Nephron (organoid): ENCODE measurements at regions not wholly inside any gene's neighbourhood (a gene's known extent, or its start where the extent isn't known, plus 50 kb on each side); places are given as distances from the start of the nearest gene placed in this dataset.

ENCODE experiments used
- H3K27ac Mint-ChIP-seq, 3 experiments: 2 replicates each; pipeline ENCODE4 v1.8.0; 2020; ENCODE audit warnings: mixed read lengths in 3 of 3, mild to moderate bottlenecking in 2 of 3, moderate library complexity in 1 of 3
- H3K27me3 Mint-ChIP-seq: 2 replicates; pipeline ENCODE4 v1.8.0; 2021; ENCODE audit warnings: low read depth, mild to moderate bottlenecking, moderate library complexity, mixed read lengths
- H3K36me3 Mint-ChIP-seq: 2 replicates; pipeline ENCODE4 v1.8.0; 2020; ENCODE audit warnings: low read depth, mixed read lengths
- H3K4me1 Mint-ChIP-seq: 2 replicates; pipeline ENCODE4 v1.8.0; 2020; ENCODE audit warnings: mixed read lengths
- H3K4me3 Mint-ChIP-seq, 3 experiments: 2 replicates each; pipeline ENCODE4 v1.8.0; 2020; ENCODE audit warnings: mild to moderate bottlenecking in 3 of 3, mixed read lengths in 3 of 3, moderate library complexity in 2 of 3
- H3K9me3 Mint-ChIP-seq: 2 replicates; pipeline ENCODE4 v1.8.0; 2020; ENCODE audit warnings: mixed read lengths
- TF ChIP-seq, protein P1 (sequence below), 3 experiments: fragments of 200-600 bp; sonication (generic); IDR thresholded peaks; one replicate each; pipeline ENCODE4 v1.5.0; 2021; ENCODE audit warnings: antibody characterized with exemption in 3 of 3; ENCODE audit not compliant: unreplicated experiment in 3 of 3

DNA sequence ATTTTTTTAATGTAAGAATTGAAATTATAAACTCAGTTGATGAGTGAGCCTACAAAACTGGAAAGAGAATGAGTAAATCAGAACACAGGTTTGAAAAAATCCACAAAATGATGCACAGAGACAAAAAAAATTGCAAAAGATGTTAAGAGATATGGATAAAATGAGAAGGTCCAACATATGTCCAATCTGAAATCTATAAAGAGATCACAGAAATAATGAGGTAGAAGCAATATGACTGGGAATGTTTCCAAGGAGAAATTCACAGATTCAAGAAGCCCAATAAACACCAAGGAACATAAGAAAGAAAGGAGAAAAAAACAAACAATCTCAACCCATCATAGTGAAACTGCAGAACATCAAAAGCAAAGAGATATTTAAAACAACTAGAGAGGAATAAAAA, 288.4 kb upstream of the SLC30A5 start:
- H3K4me3 Mint-ChIP-seq, result no peak overlapping the region
- no peaks in the 10 kb centered on the region for H3K4me1 Mint-ChIP-seq
- H3K27me3 Mint-ChIP-seq, result no peaks in the 10 kb centered on the region
- no peak overlapping the region for H3K27ac Mint-ChIP-seq
- H3K36me3 Mint-ChIP-seq, result no peaks in the 10 kb centered on the region
- TF ChIP-seq, protein P1, sequence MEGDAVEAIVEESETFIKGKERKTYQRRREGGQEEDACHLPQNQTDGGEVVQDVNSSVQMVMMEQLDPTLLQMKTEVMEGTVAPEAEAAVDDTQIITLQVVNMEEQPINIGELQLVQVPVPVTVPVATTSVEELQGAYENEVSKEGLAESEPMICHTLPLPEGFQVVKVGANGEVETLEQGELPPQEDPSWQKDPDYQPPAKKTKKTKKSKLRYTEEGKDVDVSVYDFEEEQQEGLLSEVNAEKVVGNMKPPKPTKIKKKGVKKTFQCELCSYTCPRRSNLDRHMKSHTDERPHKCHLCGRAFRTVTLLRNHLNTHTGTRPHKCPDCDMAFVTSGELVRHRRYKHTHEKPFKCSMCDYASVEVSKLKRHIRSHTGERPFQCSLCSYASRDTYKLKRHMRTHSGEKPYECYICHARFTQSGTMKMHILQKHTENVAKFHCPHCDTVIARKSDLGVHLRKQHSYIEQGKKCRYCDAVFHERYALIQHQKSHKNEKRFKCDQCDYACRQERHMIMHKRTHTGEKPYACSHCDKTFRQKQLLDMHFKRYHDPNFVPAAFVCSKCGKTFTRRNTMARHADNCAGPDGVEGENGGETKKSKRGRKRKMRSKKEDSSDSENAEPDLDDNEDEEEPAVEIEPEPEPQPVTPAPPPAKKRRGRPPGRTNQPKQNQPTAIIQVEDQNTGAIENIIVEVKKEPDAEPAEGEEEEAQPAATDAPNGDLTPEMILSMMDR (IDR thresholded peaks at IDR 0.05; ENCODE audit: unreplicated experiment in 3 of 3), result no peak
- peaks cover 28% of the 10 kb centered on the region for H3K9me3 Mint-ChIP-seq

DNA sequence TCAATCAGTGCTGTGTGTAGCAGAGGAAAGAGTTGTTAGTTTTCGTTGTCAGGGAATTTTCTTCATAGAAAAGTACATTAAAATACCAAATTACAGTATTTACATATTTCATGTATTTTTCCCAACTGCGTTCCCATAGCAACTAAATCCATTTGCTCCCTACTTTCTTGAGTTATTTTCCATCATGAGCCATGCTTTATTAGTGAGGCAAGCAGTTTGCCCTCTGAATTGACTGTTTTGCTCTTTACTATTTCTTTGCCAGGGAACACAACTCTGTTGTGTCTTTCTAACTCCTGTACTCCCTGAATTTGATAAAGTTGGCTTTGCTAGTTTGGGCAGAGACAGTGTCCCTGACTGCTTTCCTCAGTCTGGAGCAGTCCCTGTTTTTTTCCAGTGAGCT, 276.2 kb upstream of the SLC30A5 start:
- H3K27me3 Mint-ChIP-seq, result peaks cover 9% of the 10 kb centered on the region
- H3K27ac Mint-ChIP-seq, result no peak overlapping the region
- TF ChIP-seq, protein P1 (IDR thresholded peaks at IDR 0.05; ENCODE audit: unreplicated experiment in 3 of 3), result no peak
- peaks cover 17% of the 10 kb centered on the region for H3K4me1 Mint-ChIP-seq
- no peak overlapping the region for H3K4me3 Mint-ChIP-seq
- H3K36me3 Mint-ChIP-seq, result no peaks in the 10 kb centered on the region
- H3K9me3 Mint-ChIP-seq, result peaks cover 7% of the 10 kb centered on the region

DNA sequence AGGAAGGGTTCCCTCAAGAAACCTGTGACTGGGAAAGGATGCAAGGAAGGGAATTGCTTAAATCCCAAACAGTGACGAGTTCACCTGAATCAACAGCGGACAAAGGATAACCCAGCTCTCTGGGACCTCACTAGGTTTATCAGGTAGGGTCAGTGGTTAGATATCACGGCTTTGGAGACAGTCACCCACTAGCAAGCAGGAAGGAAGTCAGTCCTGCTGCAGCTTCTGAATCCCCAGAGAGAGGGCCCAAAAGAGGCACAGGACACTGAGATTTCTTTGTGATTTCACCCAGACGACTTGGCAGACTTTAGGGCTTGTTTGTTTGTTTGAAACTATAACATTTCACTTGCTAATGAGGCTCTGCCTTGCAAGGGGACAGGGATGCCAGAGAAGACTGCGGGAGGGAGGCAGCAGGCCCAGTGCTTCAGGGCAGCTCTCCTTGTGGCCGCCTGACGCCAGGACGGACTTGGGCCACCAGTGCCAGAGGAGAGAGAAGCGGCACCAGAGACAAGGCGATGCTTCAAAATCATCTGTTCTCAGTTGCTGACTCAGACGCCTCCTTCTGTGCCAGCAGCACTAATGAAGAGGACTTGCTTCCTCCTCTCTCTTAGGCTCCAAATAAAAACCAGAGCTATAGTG, 275.6 kb upstream of the SLC30A5 start:
- Mint-ChIP-seq H3K4me1 (peaks cover 22% of the 10 kb centered on the region), H3K27ac (no peak overlapping the region), H3K36me3 (no peaks in the 10 kb centered on the region), H3K9me3 (peaks cover 7% of the 10 kb centered on the region), H3K27me3 (peaks cover 9% of the 10 kb centered on the region), H3K4me3 (no peak overlapping the region)
- TF ChIP-seq, protein P1 (IDR thresholded peaks at IDR 0.05; ENCODE audit: unreplicated experiment in 3 of 3), result no peak

DNA sequence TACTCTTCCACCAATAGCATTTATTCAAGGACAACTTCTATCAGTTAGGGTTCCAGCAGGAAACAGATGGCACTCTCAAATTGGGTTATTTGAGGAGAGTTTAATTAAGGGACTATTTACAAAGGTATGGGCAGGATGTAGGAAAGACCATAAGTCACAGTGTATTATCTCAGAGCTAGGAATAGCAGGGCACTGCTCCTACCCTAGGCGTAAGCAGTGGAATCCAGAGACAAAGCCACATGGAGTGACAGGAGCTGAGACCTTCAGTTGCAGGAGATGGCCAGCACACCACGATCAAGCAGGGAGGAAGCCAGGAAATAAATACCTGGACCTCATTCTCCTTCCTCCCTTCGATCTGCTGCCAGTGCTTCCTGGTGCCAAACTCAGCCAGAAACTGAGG, 274.9 kb upstream of the SLC30A5 start:
- TF ChIP-seq, protein P1 (IDR thresholded peaks at IDR 0.05; ENCODE audit: unreplicated experiment in 3 of 3), result no peak
- Mint-ChIP-seq H3K9me3 (peaks cover 2% of the 10 kb centered on the region), H3K27me3 (peaks cover 9% of the 10 kb centered on the region), H3K4me3 (no peak overlapping the region), H3K27ac (no peak overlapping the region), H3K36me3 (no peaks in the 10 kb centered on the region), H3K4me1 (peaks cover 29% of the 10 kb centered on the region)

DNA sequence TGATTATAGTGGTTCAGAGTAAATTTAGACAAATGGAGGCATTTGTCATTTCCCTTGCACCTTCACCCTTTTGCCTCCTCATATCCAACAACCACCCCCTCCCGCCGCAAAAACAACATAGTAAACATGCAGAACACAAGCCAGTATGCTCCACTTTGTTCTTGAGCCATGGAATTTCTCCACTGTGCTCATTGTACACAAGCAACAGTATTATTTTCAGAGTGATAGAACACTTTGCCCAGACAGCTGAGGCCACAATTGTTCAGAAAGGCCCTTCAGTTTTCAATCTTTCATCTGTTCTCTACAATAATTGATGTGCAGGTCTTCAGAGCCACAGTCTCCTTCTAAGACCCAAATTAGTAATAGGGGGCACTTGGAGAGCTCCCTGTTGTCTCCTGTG, 272.8 kb upstream of the SLC30A5 start:
- H3K36me3 Mint-ChIP-seq, result no peaks in the 10 kb centered on the region
- peaks cover 8% of the 10 kb centered on the region for H3K27me3 Mint-ChIP-seq
- TF ChIP-seq, protein P1 (IDR thresholded peaks at IDR 0.05; ENCODE audit: unreplicated experiment in 3 of 3), result no peak
- peaks cover 30% of the 10 kb centered on the region for H3K4me1 Mint-ChIP-seq
- H3K27ac Mint-ChIP-seq, result peak overlapping the region in 2 of 3 experiments; percentile 8 to 38
- peak overlapping the region in 1 of 3 experiments; percentile 8 for H3K4me3 Mint-ChIP-seq
- no peaks in the 10 kb centered on the region for H3K9me3 Mint-ChIP-seq

DNA sequence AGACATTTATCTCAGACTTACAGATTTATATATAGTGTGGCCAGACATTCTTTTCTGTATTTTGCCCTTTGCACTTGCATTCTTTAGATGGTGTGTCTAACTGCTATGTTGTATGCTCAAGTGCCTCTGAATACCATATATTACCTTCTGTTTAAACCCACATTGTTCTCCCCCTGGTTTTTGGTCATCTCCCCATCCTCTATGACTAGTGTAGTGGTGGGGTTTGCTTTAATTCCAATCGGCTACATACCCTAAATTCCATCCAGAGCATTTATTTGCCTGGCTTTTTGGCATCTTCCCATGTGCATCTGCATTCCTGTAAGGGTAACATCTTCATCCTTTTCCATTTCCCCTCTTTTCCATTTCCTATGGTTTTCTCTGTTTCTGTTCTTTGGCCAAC, 271.0 kb upstream of the SLC30A5 start:
- peaks cover 4% of the 10 kb centered on the region for H3K27me3 Mint-ChIP-seq
- TF ChIP-seq, protein P1 (IDR thresholded peaks at IDR 0.05; ENCODE audit: unreplicated experiment in 3 of 3), result no peak
- no peaks in the 10 kb centered on the region for H3K36me3 Mint-ChIP-seq
- no peak overlapping the region for H3K4me3 Mint-ChIP-seq
- H3K4me1 Mint-ChIP-seq, result peaks cover 30% of the 10 kb centered on the region
- H3K9me3 Mint-ChIP-seq, result no peaks in the 10 kb centered on the region
- no peak overlapping the region for H3K27ac Mint-ChIP-seq
